NCI-H2171 (cell line): ENCODE measurements at regions not wholly inside any gene's neighbourhood (a gene's known extent, or its start where the extent isn't known, plus 50 kb on each side); places are given as distances from the start of the nearest gene placed in this dataset.
A peak's percentile ranks its signal among the peaks of the same experiment; 100 is the strongest.

Experiments used
- DNase-seq: peaks from one replicate; lab custom pipeline; 2025; lab: John Stamatoyannopoulos, UW

GRCh38 chr2:219998714-219999227 lies 371.3 kb downstream of the SLC4A3 start:
- DNase-seq, result no peak

- DNase-seq, result no peak
Measured at GRCh38 chr2:220000080-220000479, 372.6 kb downstream of the SLC4A3 start.

GRCh38 chr2:220000586-220000985 lies 373.2 kb downstream of the SLC4A3 start:
- DNase-seq, result no peak

- DNase-seq, result no peak
Measured at GRCh38 chr2:220001751-220002150, 374.3 kb downstream of the SLC4A3 start.

GRCh38 chr2:220002251-220002650 lies 374.8 kb downstream of the SLC4A3 start:
- no peak for DNase-seq

GRCh38 chr2:220002699-220003098 lies 375.3 kb downstream of the SLC4A3 start:
- DNase-seq, result no peak

- DNase-seq, result no peak
Measured at GRCh38 chr2:220005362-220005761, 377.9 kb downstream of the SLC4A3 start.

- no peak for DNase-seq
Measured at GRCh38 chr2:220006152-220006621, 378.8 kb downstream of the SLC4A3 start.

- DNase-seq, result no peak
Measured at GRCh38 chr2:220011859-220012258, 384.4 kb downstream of the SLC4A3 start.

- DNase-seq, result no peak
Measured at GRCh38 chr2:220014961-220015360, 387.5 kb downstream of the SLC4A3 start.

- no peak for DNase-seq
Measured at GRCh38 chr2:220015576-220015975, 388.1 kb downstream of the SLC4A3 start.

GRCh38 chr2:220025207-220025606 lies 397.8 kb downstream of the SLC4A3 start:
- DNase-seq, result no peak

- no peak for DNase-seq
Measured at GRCh38 chr2:220029013-220029412, 401.6 kb downstream of the SLC4A3 start.

- DNase-seq, result no peak
Measured at GRCh38 chr2:220033546-220033945, 406.1 kb downstream of the SLC4A3 start.

GRCh38 chr2:220034426-220035130 lies 407.1 kb downstream of the SLC4A3 start:
- DNase-seq, result no peak

GRCh38 chr2:220036431-220036830 lies 409.0 kb downstream of the SLC4A3 start:
- DNase-seq, result no peak

- DNase-seq, result no peak
Measured at GRCh38 chr2:220040346-220040745, 412.9 kb downstream of the SLC4A3 start.

GRCh38 chr2:220041447-220041846 lies 414.0 kb downstream of the SLC4A3 start:
- DNase-seq, result no peak

- no peak for DNase-seq
Measured at GRCh38 chr2:220043155-220043989, 415.9 kb downstream of the SLC4A3 start.

- peak; percentile 18 for DNase-seq
Measured at GRCh38 chr2:220043990-220044335, 416.5 kb downstream of the SLC4A3 start.

GRCh38 chr2:220044383-220044782 lies 417.0 kb downstream of the SLC4A3 start:
- DNase-seq, result peak; percentile 58

- no peak for DNase-seq
Measured at GRCh38 chr2:220046507-220046906, 419.1 kb downstream of the SLC4A3 start.

GRCh38 chr2:220051716-220052115 lies 424.3 kb downstream of the SLC4A3 start:
- DNase-seq, result no peak
